GM21529 (cell line): ENCODE measurements at regions not wholly inside any gene's neighbourhood (a gene's known extent, or its start where the extent isn't known, plus 50 kb on each side); places are given as distances from the start of the nearest gene placed in this dataset.
"Not testable (repeated sequence)": the region's sequence is repeated elsewhere in the genome, so short reads cannot be mapped to it uniquely, and the experiment has no call there.

Experiments used
- ATAC-seq: cut with Tn5 transposase; IDR thresholded peaks from one replicate; pipeline ENCODE4 v1.9.1; 2021; ENCODE audit not compliant: unreplicated experiment

- ATAC-seq, result no peak
Observed at GRCh38 chr3:18086078-18086477, 339.1 kb downstream of the SATB1 start.

GRCh38 chr3:18085429-18085828 lies 339.7 kb downstream of the SATB1 start:
- ATAC-seq, result no peak

GRCh38 chr3:18083273-18083590 lies 340.8 kb upstream of the TBC1D5 start:
- ATAC-seq, result not testable (repeated sequence)

GRCh38 chr3:18082551-18083272 lies 340.3 kb upstream of the TBC1D5 start:
- no peak for ATAC-seq

GRCh38 chr3:18080198-18080689 lies 337.8 kb upstream of the TBC1D5 start:
- ATAC-seq, result no peak

GRCh38 chr3:18079739-18080138 lies 337.3 kb upstream of the TBC1D5 start:
- ATAC-seq, result no peak

- ATAC-seq, result no peak
Observed at GRCh38 chr3:18079062-18079461, 336.6 kb upstream of the TBC1D5 start.

GRCh38 chr3:18077128-18077840 lies 334.9 kb upstream of the TBC1D5 start:
- ATAC-seq, result no peak

GRCh38 chr3:18076301-18076700 lies 333.9 kb upstream of the TBC1D5 start:
- no peak for ATAC-seq

- no peak for ATAC-seq
Observed at GRCh38 chr3:18075799-18076198, 333.4 kb upstream of the TBC1D5 start.

GRCh38 chr3:18071833-18072232 lies 329.4 kb upstream of the TBC1D5 start:
- no peak for ATAC-seq

- no peak for ATAC-seq
Observed at GRCh38 chr3:18070944-18071343, 328.5 kb upstream of the TBC1D5 start.

- no peak for ATAC-seq
Observed at GRCh38 chr3:18070231-18070630, 327.8 kb upstream of the TBC1D5 start.

- ATAC-seq, result no peak
Observed at GRCh38 chr3:18069568-18069967, 327.1 kb upstream of the TBC1D5 start.

- ATAC-seq, result no peak
Observed at GRCh38 chr3:18066899-18067582, 324.6 kb upstream of the TBC1D5 start.

GRCh38 chr3:18064586-18064985 lies 322.2 kb upstream of the TBC1D5 start:
- ATAC-seq, result no peak

GRCh38 chr3:18062657-18063025 lies 320.2 kb upstream of the TBC1D5 start:
- ATAC-seq, result no peak

GRCh38 chr3:18061737-18062656 lies 319.6 kb upstream of the TBC1D5 start:
- ATAC-seq, result no peak

- ATAC-seq, result no peak
Observed at GRCh38 chr3:18058666-18059065, 316.2 kb upstream of the TBC1D5 start.

GRCh38 chr3:18057471-18058091 lies 315.1 kb upstream of the TBC1D5 start:
- no peak for ATAC-seq

GRCh38 chr3:18054625-18055024 lies 312.2 kb upstream of the TBC1D5 start:
- ATAC-seq, result no peak
